ENCODE measurements at regions not wholly inside any gene's neighbourhood (a gene's known extent, or its start where the extent isn't known, plus 50 kb on each side); places are given as distances from the start of the nearest gene placed in this dataset.

GRCh38 chr15:29382862-29383261 lies 113.2 kb upstream of the NSMCE3 start:
- intact Hi-C loops (cut with micrococcal nuclease; ENCODE audit: unreplicated experiment): no loop called here
- Mint-ChIP-seq H3K4me1 (ENCODE audit: low read depth, unreplicated experiment) (no peaks in the 10 kb centered on the region), H3K27me3 (ENCODE audit: unreplicated experiment) (no peaks in the 10 kb centered on the region), H3K27ac (ENCODE audit: unreplicated experiment) (no peak overlapping the region), H3K36me3 (ENCODE audit: insufficient read depth, unreplicated experiment) (no peaks in the 10 kb centered on the region), H3K4me3 (ENCODE audit: low read depth, unreplicated experiment) (no peak overlapping the region), H3K9me3 (ENCODE audit: low read depth, unreplicated experiment) (no peaks in the 10 kb centered on the region)
- no peak for DNase-seq
- CTCF ChIA-PET: no interaction called here
- BruUV-seq (replicated peaks): no TSS peak
- TF ChIP-seq CTCF (IDR thresholded peaks at IDR 0.05; ENCODE audit: unreplicated experiment): no peak

- BruUV-seq (replicated peaks): no TSS peak
- TF ChIP-seq CTCF (IDR thresholded peaks at IDR 0.05; ENCODE audit: unreplicated experiment): no peak
- no peaks in the 10 kb centered on the region for H3K4me1 Mint-ChIP-seq (ENCODE audit: low read depth, unreplicated experiment)
- H3K9me3 Mint-ChIP-seq (ENCODE audit: low read depth, unreplicated experiment): no peaks in the 10 kb centered on the region
- H3K27ac Mint-ChIP-seq (ENCODE audit: unreplicated experiment): no peak overlapping the region
- intact Hi-C loops (cut with micrococcal nuclease; ENCODE audit: unreplicated experiment): no loop called here
- CTCF ChIA-PET: interaction anchor here (0.7 kb wide), 1 partner anchor 583 kb away, joined by 3 read pairs; no protein-coding TSS in a partner anchor
- no peaks in the 10 kb centered on the region for H3K36me3 Mint-ChIP-seq (ENCODE audit: insufficient read depth, unreplicated experiment)
- H3K27me3 Mint-ChIP-seq (ENCODE audit: unreplicated experiment): no peaks in the 10 kb centered on the region
- DNase-seq: no peak
- no peak overlapping the region for H3K4me3 Mint-ChIP-seq (ENCODE audit: low read depth, unreplicated experiment)
Measured at GRCh38 chr15:29380466-29380865, 110.8 kb upstream of the NSMCE3 start.

GRCh38 chr15:29379647-29380046 lies 110.0 kb upstream of the NSMCE3 start:
- CTCF ChIA-PET: no interaction called here
- TF ChIP-seq CTCF (IDR thresholded peaks at IDR 0.05; ENCODE audit: unreplicated experiment): no peak
- intact Hi-C loops (cut with micrococcal nuclease; ENCODE audit: unreplicated experiment): no loop called here
- Mint-ChIP-seq H3K27ac (ENCODE audit: unreplicated experiment) (no peak overlapping the region), H3K9me3 (ENCODE audit: low read depth, unreplicated experiment) (no peaks in the 10 kb centered on the region), H3K4me3 (ENCODE audit: low read depth, unreplicated experiment) (no peak overlapping the region), H3K27me3 (ENCODE audit: unreplicated experiment) (no peaks in the 10 kb centered on the region), H3K36me3 (ENCODE audit: insufficient read depth, unreplicated experiment) (no peaks in the 10 kb centered on the region), H3K4me1 (ENCODE audit: low read depth, unreplicated experiment) (no peaks in the 10 kb centered on the region)
- no peak for DNase-seq
- no TSS peak for BruUV-seq (replicated peaks)

- CTCF ChIA-PET: no interaction called here
- Mint-ChIP-seq H3K4me1 (ENCODE audit: low read depth, unreplicated experiment) (no peaks in the 10 kb centered on the region), H3K27ac (ENCODE audit: unreplicated experiment) (no peak overlapping the region), H3K36me3 (ENCODE audit: insufficient read depth, unreplicated experiment) (no peaks in the 10 kb centered on the region), H3K4me3 (ENCODE audit: low read depth, unreplicated experiment) (no peak overlapping the region), H3K9me3 (ENCODE audit: low read depth, unreplicated experiment) (no peaks in the 10 kb centered on the region), H3K27me3 (ENCODE audit: unreplicated experiment) (no peaks in the 10 kb centered on the region)
- DNase-seq: no peak
- intact Hi-C loops (cut with micrococcal nuclease; ENCODE audit: unreplicated experiment): no loop called here
- BruUV-seq (replicated peaks): no TSS peak
- no peak for TF ChIP-seq CTCF (IDR thresholded peaks at IDR 0.05; ENCODE audit: unreplicated experiment)
Measured at GRCh38 chr15:29377161-29377560, 107.5 kb upstream of the NSMCE3 start.

GRCh38 chr15:29376590-29376989 lies 107.0 kb upstream of the NSMCE3 start:
- intact Hi-C loops (cut with micrococcal nuclease; ENCODE audit: unreplicated experiment): no loop called here
- Mint-ChIP-seq H3K27me3 (ENCODE audit: unreplicated experiment) (no peaks in the 10 kb centered on the region), H3K27ac (ENCODE audit: unreplicated experiment) (no peak overlapping the region), H3K36me3 (ENCODE audit: insufficient read depth, unreplicated experiment) (no peaks in the 10 kb centered on the region), H3K4me3 (ENCODE audit: low read depth, unreplicated experiment) (no peak overlapping the region), H3K4me1 (ENCODE audit: low read depth, unreplicated experiment) (no peaks in the 10 kb centered on the region), H3K9me3 (ENCODE audit: low read depth, unreplicated experiment) (no peaks in the 10 kb centered on the region)
- TF ChIP-seq CTCF (IDR thresholded peaks at IDR 0.05; ENCODE audit: unreplicated experiment): no peak
- BruUV-seq (replicated peaks): no TSS peak
- CTCF ChIA-PET: no interaction called here
- DNase-seq: no peak

Measured in Calu3 (cell line).